Right forelimb (tissue), 1 donor: ENCODE measurements at regions not wholly inside any gene's neighbourhood (a gene's known extent, or its start where the extent isn't known, plus 50 kb on each side); places are given as distances from the start of the nearest gene placed in this dataset.

Experiments used
- DNase-seq: peaks from one replicate; pipeline ENCODE4 v3.0.0-alpha.2; 2018

GRCh38 chr7:109964780-109965179 lies 1126.1 kb upstream of the LRRN3 start:
- DNase-seq, result no peak

- DNase-seq, result no peak
These were observed 1123.5 kb upstream of the LRRN3 start for GRCh38 chr7:109967406-109967805.

- DNase-seq, result no peak
These were observed 1107.3 kb upstream of the LRRN3 start for GRCh38 chr7:109983618-109984017.

DNA sequence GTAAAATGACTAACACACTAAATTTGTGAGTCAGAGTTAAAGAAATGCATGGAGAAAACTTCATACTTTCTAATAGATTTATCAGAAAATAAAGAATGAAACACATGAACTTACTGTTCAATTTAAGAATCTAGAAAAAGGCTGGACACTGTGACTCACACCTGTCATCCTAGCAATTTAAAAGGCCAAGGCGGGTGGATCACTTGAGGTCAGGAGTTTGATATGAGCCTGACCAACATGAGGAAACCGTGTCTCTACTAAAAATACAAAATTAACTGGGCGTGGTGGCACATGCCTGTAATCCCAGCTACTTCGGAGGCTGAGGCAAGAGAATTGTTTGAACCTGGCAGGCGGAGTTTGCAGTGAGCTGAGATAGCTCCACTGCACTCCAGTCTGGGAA lies 1106.2 kb upstream of the LRRN3 start:
- DNase-seq, result no peak

GRCh38 chr7:109986701-109987100 lies 1104.2 kb upstream of the LRRN3 start:
- no peak for DNase-seq

GRCh38 chr7:109996411-109996810 lies 1094.5 kb upstream of the LRRN3 start:
- no peak for DNase-seq

GRCh38 chr7:109996927-109997326 lies 1094.0 kb upstream of the LRRN3 start:
- DNase-seq, result no peak

DNA sequence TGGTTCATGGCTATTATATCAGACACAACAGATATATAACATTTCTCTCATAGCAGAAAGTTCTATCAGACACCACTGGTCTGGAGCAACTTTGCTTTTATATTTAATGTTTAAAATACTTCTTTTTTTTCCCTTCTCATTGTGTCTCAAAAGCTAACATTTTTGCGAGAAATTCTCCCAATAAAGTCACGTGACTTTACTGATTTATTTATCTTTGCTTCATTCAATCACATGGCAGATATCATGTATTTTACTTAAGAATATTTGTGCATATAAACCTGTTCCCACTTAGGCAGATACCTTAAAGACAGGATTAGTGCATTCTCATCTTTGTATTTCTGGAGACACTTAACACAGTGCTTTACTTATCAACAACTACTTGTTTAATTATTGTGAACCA lies 1093.1 kb upstream of the LRRN3 start:
- no peak for DNase-seq

DNA sequence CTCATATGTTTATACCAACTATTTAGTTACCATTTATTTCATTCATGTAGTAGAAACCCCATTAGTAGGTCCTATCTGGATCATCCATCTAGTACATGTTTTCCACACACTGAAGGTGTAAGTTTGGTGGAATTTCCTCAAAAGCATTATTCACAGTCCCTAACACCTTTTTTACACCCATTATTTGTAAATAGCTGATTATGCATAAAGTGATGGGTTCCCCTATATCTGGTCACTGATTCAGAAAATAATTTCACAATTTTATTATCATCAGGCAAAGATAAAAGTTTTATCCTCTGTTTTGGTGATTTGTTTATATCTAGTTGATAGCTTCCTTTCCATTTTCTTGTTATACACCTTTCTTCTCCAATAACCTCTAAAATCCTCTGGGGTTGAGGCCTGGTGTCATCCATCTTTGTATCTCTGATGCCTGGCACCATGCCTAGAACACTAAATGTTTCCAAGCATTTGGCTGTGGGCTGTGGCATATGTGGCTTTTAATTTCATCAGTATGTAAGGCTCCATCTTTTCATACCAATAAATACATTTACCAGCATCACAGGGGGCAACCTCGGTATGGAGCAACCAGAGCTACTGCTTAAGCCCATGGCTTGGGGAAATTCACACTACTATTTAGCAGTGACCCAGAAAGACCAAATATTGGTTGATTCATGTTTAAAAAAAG lies 1089.5 kb upstream of the LRRN3 start:
- no peak for DNase-seq

GRCh38 chr7:110003827-110004226 lies 1087.1 kb upstream of the LRRN3 start:
- no peak for DNase-seq

DNA sequence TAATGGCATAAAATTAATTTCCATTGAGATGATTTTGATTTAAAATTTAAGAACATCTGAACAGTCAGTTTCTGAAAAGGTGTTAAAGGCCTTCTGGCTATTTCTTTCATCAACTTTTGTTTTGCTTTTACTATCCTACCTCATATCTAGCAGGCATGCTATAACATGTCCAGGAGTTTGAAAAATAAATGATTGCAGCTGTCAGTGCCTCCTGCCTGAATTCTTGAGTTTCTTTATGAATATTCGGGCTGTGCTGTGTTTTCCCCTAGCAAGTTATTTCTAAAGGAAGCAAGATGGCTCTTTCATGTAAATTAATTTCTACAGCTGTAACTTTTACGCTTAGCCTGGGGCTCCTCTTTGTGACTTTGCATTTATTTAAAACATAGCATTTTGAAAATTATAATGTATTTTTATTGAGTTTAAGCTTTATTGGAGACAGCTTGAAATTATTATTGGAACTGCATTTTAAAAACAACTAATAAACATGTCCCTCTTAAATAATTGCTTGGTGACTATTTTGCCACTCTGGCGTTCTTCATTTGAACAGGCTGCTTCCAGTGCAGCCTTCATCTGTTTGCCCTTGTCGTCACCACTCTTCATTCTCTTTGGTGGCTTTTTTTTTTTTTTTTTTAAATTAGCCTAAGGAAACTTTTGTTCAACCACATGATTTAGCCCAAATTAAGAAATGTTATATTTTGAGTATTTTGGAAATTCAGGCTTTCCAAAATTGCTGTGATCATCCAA lies 1083.4 kb upstream of the LRRN3 start:
- no peak for DNase-seq

- DNase-seq, result no peak
These were observed 1080.6 kb upstream of the LRRN3 start for GRCh38 chr7:110010359-110010758.

DNA sequence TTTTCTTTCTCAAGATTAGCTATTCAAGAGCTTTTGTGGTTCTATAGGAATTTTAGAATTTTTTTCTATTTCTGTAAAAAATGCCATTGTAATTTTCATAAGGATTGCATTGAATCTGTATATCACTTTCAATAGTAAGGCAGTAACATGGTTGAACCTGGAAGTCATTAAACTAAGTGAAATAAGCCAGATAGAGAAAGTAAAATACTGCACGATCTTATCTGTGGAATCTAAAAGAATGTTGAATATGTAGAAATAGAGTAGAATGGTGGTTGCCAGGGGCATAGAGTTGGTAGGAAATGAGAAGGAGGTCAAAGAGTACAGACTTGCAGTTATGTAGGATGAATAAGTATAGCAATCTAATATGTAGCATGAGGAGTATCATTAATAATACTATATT lies 1073.5 kb upstream of the LRRN3 start:
- DNase-seq, result no peak

GRCh38 chr7:110027385-110027784 lies 1063.5 kb upstream of the LRRN3 start:
- DNase-seq, result no peak

DNA sequence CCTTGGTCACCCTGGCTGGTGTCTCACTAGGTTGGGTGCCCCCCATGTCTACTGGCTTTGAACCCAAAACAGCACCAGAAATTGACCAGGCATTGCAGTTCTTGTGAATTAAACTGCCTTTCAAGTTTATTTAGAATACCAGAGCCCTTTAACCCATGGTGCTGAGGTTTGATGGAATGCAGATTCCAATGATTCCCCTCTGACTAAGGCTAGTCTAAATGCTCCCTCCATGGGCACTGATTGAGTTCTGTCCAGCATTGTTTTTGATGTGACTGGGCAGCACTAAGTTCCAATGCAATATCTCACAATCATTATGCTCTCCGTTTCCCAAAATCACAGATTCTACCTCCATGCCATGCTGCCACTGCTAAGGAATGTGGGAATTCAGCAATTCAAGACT lies 1047.4 kb upstream of the LRRN3 start:
- DNase-seq, result no peak

GRCh38 chr7:110050785-110051184 lies 1040.1 kb upstream of the LRRN3 start:
- no peak for DNase-seq

- DNase-seq, result no peak
These were observed 1039.6 kb upstream of the LRRN3 start for GRCh38 chr7:110051372-110051771.

- no peak for DNase-seq
These were observed 1034.6 kb upstream of the LRRN3 start for GRCh38 chr7:110056331-110056730.

DNA sequence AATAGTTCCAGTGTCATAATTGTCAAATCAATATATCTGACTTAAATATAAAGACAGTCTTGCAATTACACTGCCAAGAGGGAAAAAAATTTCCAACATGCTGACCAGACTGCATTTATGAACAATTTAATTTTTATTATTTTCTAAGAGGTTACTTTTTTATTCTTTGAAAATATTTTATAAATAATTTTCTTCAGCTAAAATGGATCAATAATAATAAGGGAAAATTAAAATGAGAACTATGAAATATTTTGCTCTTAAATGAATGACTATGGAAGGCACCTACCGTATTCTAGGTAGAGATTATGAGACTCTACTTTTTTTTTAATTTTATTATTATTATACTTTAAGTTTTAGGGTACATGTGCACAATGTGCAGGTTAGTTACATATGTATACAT lies 1032.5 kb upstream of the LRRN3 start:
- no peak for DNase-seq

DNA sequence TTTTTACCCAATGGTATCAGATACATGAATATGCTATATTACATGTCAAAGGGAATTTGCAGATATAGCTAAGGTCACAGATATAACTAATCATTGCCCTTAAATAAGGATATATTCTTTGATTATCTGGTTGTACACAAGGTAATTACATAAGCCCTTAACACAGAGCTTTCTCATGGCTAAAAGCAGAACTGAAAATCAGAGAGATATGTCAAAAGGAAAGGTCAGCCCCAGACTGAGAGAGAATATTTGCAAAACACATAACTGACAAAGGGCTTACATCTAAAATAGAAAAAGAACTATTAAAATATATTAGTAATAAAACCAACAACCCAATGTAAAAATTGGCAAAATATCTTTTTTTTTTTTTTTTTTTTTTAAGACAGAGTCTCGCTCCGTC lies 1029.5 kb upstream of the LRRN3 start:
- no peak for DNase-seq

- no peak for DNase-seq
These were observed 1025.8 kb upstream of the LRRN3 start for GRCh38 chr7:110065121-110065520.

GRCh38 chr7:110066843-110067242 lies 1024.1 kb upstream of the LRRN3 start:
- DNase-seq, result no peak

- no peak for DNase-seq
These were observed 1019.7 kb upstream of the LRRN3 start for GRCh38 chr7:110071192-110071591.

- no peak for DNase-seq
These were observed 1015.5 kb upstream of the LRRN3 start for GRCh38 chr7:110075450-110075849.

GRCh38 chr7:110076194-110076593 lies 1014.7 kb upstream of the LRRN3 start:
- DNase-seq, result no peak
